ENCODE measurements at regions not wholly inside any gene's neighbourhood (a gene's known extent, or its start where the extent isn't known, plus 50 kb on each side); places are given as distances from the start of the nearest gene placed in this dataset.

DNA sequence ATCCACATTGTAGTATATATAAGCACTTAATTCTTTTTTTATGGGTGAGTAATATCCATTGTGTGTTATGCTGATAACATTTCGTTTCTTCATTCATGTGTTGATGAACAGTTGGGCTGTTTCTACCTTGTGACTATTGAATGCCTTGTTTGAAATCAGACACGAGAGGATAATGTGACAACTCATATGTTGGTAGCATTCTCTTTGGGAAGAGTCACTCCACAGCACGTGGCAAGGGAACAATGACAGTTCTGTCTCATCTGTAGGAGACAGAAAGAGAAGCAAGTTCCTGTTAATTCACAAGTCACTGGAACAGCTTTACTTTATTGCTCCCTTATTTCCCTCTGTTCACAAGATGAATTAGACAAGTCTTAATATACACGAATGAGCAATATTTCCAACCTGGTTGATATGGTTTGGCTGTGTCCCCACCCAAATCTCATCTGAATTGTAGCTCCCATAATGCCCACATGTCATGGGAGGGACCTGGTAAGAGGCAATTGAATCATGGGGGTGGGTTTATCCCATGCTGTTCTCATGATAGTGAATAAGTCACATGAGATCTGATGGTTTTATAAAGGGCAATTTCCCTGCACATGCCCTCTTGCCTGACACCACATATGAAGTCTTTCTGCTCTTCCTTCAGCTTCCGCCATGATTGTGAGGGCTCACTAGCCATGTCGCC is 125.3 kb downstream of the SEC23IP start:
- Mint-ChIP-seq H3K4me1 (no peaks in the 10 kb centered on the region), H3K27me3 (ENCODE audit: low read depth) (peaks cover 21% of the 10 kb centered on the region), H3K4me3 (no peak overlapping the region), H3K9me3 (no peaks in the 10 kb centered on the region), H3K36me3 (ENCODE audit: low read depth) (no peaks in the 10 kb centered on the region), H3K27ac (no peak overlapping the region)
- TF ChIP-seq, protein P1, sequence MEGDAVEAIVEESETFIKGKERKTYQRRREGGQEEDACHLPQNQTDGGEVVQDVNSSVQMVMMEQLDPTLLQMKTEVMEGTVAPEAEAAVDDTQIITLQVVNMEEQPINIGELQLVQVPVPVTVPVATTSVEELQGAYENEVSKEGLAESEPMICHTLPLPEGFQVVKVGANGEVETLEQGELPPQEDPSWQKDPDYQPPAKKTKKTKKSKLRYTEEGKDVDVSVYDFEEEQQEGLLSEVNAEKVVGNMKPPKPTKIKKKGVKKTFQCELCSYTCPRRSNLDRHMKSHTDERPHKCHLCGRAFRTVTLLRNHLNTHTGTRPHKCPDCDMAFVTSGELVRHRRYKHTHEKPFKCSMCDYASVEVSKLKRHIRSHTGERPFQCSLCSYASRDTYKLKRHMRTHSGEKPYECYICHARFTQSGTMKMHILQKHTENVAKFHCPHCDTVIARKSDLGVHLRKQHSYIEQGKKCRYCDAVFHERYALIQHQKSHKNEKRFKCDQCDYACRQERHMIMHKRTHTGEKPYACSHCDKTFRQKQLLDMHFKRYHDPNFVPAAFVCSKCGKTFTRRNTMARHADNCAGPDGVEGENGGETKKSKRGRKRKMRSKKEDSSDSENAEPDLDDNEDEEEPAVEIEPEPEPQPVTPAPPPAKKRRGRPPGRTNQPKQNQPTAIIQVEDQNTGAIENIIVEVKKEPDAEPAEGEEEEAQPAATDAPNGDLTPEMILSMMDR (IDR thresholded peaks at IDR 0.05; ENCODE audit: unreplicated experiment in 3 of 3) = no peak

DNA sequence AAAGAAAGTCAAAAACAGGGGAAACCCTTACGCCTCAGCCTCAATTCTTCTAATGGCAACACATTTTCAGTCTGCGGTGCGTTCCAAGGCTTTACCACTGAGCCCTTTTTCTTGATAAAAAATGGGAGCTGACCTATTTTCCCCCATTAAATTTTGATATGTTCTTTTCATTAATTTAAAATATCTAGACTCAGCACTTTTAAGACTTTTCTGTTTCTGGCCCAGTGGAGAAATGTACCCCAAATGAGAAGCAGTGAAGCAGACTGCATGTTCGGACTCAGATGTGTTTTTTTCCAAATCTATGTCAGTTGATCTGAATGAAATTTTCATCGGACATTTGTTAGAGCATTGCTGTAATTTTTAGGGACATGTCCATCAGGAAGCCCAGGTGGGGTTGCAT is 126.2 kb downstream of the SEC23IP start:
- Mint-ChIP-seq H3K9me3 (no peaks in the 10 kb centered on the region), H3K27ac (no peak overlapping the region), H3K4me1 (no peaks in the 10 kb centered on the region), H3K27me3 (ENCODE audit: low read depth) (peaks cover 24% of the 10 kb centered on the region), H3K36me3 (ENCODE audit: low read depth) (no peaks in the 10 kb centered on the region), H3K4me3 (no peak overlapping the region)
- TF ChIP-seq, protein P1 (IDR thresholded peaks at IDR 0.05; ENCODE audit: unreplicated experiment in 3 of 3) = no peak

DNA sequence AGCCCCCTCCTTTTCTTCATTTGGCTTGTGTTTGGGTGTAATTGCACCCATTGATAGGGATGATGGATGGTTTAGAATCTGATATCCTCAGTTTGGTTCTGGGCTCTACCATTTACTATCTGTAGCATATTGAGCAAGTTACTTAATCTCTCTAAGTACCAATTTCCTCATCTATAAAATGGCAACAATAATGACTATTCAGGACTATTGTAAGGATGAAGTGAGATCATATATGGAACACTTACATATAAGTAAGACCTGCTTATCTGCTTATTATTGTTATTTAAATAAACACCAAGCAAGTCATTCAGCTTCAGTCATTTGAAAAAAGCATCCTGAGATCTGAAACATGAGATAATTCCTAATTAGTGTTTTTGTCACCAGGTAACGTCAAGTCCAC is 127.0 kb downstream of the SEC23IP start:
- TF ChIP-seq, protein P1 (IDR thresholded peaks at IDR 0.05; ENCODE audit: unreplicated experiment in 3 of 3) = no peak
- H3K27me3 Mint-ChIP-seq (ENCODE audit: low read depth) = peaks cover 22% of the 10 kb centered on the region
- H3K4me3 Mint-ChIP-seq = no peak overlapping the region
- no peaks in the 10 kb centered on the region for H3K4me1 Mint-ChIP-seq
- no peak overlapping the region for H3K27ac Mint-ChIP-seq
- no peaks in the 10 kb centered on the region for H3K36me3 Mint-ChIP-seq (ENCODE audit: low read depth)
- H3K9me3 Mint-ChIP-seq = no peaks in the 10 kb centered on the region

DNA sequence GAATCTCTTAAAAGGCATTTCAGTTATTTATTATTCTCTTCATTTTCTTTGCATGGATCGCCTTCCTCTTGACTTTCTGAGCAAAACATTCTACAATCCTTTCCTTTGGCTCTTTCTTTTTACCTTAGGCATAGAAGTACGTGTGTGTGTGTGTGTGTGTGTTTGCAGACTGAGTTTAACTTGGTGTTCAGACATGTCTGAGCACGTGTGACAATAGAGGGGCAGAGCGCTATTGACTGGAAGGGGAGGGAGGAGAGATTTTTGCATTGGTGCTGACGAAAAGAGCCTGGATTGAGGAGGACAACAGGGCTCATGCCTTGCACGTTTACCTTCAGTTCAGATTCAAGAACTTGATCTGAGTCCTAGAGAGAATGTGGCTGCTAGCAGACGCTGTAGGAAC is 129.8 kb downstream of the SEC23IP start:
- Mint-ChIP-seq H3K9me3 (peaks cover 7% of the 10 kb centered on the region), H3K27me3 (ENCODE audit: low read depth) (peaks cover 19% of the 10 kb centered on the region), H3K4me1 (no peaks in the 10 kb centered on the region), H3K36me3 (ENCODE audit: low read depth) (no peaks in the 10 kb centered on the region), H3K4me3 (no peak overlapping the region), H3K27ac (no peak overlapping the region)
- TF ChIP-seq, protein P1 (IDR thresholded peaks at IDR 0.05; ENCODE audit: unreplicated experiment in 3 of 3) = no peak

DNA sequence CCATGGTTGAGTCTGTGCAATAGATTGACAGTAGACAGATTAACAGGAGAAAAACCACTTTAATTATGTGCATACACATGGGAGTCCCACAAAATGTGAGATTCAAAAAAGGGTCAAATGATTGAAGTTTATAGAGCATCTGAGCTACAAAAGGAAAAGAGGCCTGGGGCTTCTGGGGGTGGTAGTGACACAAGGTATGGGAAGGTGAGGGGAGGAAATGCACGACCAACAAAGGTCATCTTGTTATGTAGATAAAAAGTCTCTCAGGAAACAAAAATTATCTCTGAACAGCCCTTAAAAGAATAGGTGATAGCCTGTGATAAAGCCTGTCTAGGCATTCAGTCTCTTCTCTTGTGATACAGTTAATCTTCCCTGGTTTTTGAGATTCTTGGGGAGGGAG is 141.7 kb downstream of the SEC23IP start:
- peaks cover 10% of the 10 kb centered on the region for H3K27me3 Mint-ChIP-seq (ENCODE audit: low read depth)
- no peaks in the 10 kb centered on the region for H3K4me1 Mint-ChIP-seq
- H3K27ac Mint-ChIP-seq = no peak overlapping the region
- no peaks in the 10 kb centered on the region for H3K9me3 Mint-ChIP-seq
- no peaks in the 10 kb centered on the region for H3K36me3 Mint-ChIP-seq (ENCODE audit: low read depth)
- TF ChIP-seq, protein P1 (IDR thresholded peaks at IDR 0.05; ENCODE audit: unreplicated experiment in 3 of 3) = no peak
- H3K4me3 Mint-ChIP-seq = no peak overlapping the region

DNA sequence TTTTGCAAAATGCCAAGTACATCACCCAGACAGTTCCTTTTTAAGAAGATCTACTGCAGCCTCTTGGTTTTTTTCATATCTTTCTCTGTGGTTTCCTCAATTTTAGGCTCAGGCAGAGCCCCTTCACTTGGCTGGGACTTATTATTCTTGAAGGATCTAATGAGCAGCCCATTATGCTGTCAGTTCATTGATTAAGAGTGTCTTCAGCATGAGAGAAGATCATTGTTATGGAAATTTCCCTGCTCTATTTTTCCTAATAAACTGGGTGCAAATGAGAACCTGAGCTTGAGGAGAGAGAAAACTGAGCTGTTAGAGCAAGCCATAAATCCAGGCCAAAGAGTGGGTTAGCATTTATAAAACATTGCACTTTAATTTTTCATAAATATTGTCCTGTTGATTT is 146.5 kb downstream of the SEC23IP start:
- H3K4me1 Mint-ChIP-seq = no peaks in the 10 kb centered on the region

More for the DNA sequence above, 146.5 kb downstream of the SEC23IP start:
- H3K27ac Mint-ChIP-seq = no peak overlapping the region
- peaks cover 10% of the 10 kb centered on the region for H3K27me3 Mint-ChIP-seq (ENCODE audit: low read depth)
- no peaks in the 10 kb centered on the region for H3K36me3 Mint-ChIP-seq (ENCODE audit: low read depth)
- TF ChIP-seq, protein P1 (IDR thresholded peaks at IDR 0.05; ENCODE audit: unreplicated experiment in 3 of 3) = no peak
- H3K4me3 Mint-ChIP-seq = no peak overlapping the region
- no peaks in the 10 kb centered on the region for H3K9me3 Mint-ChIP-seq
